Suppressor macrophage treated with lipopolysaccharide for 4 hours (primary cell): ENCODE measurements at regions not wholly inside any gene's neighbourhood (a gene's known extent, or its start where the extent isn't known, plus 50 kb on each side); places are given as distances from the start of the nearest gene placed in this dataset.
"Not testable (repeated sequence)": the region's sequence is repeated elsewhere in the genome, so short reads cannot be mapped to it uniquely, and the experiment has no call there.

Experiments
- DNase-seq: peaks from one replicate; pipeline ENCODE4 v3.0.0-alpha.2; 2020

GRCh38 chr14:27392153-27392552 lies 794.3 kb upstream of the NOVA1 start:
- DNase-seq, result no peak

GRCh38 chr14:27409944-27410343 lies 812.1 kb upstream of the NOVA1 start:
- DNase-seq, result no peak

GRCh38 chr14:27410981-27411380 lies 813.1 kb upstream of the NOVA1 start:
- DNase-seq, result no peak

DNA sequence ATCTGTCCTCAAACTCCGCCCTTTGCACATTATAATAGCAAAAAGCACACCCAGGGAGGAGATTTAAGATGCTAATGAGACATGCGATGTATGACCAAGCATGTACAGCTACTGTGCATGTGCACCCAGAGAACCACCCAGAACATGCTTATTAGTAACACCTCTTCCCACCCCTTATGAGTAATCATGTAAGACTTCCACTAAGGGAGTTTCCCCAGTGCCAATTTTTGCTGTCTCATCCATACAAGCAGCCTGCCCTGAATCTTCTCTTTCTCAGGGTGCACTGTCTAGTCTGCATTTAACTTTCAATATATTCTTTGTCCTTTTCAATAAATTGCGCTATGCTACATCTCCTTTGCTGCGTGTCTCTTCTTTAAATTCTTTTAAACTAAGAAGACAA lies 830.0 kb upstream of the NOVA1 start:
- peak; percentile 15 for DNase-seq

- DNase-seq, result no peak
Measured at GRCh38 chr14:27435923-27436670, 838.3 kb upstream of the NOVA1 start.

- no peak for DNase-seq
Measured at GRCh38 chr14:27484633-27485032, 886.8 kb upstream of the NOVA1 start.

- no peak for DNase-seq
Measured at GRCh38 chr14:27485193-27485592, 887.4 kb upstream of the NOVA1 start.

DNA sequence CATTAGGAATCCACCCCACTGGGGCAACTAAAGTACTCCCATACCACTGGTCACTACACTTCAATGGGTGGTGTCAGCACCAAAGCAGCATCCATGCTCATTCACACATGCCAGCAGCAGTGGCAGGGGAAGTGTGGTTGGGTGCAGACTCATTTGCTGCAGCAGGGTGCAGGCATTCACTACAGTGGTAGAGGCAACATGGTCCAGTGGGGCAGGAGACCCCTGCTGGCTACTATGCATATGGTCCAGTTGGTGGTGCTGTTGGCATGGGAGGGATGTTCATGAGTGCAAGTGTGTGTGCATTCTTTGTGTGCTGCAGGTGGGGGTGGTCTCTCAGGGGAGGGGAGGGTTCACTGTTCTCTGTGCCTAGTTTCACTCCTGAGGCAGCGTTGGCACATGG lies 908.4 kb upstream of the NOVA1 start:
- no peak for DNase-seq

GRCh38 chr14:27528328-27528727 lies 930.5 kb upstream of the NOVA1 start:
- peak; percentile 2 for DNase-seq

- no peak for DNase-seq
Measured at GRCh38 chr14:27536748-27537147, 938.9 kb upstream of the NOVA1 start.

- DNase-seq, result no peak
Measured at GRCh38 chr14:27546111-27546510, 948.3 kb upstream of the NOVA1 start.

- DNase-seq, result no peak
Measured at GRCh38 chr14:27553790-27554189, 956.0 kb upstream of the NOVA1 start.

- no peak for DNase-seq
Measured at GRCh38 chr14:27557445-27557844, 959.6 kb upstream of the NOVA1 start.

GRCh38 chr14:27559848-27560247 lies 962.0 kb upstream of the NOVA1 start:
- DNase-seq, result no peak

- DNase-seq, result no peak
Measured at GRCh38 chr14:27566843-27567382, 969.1 kb upstream of the NOVA1 start.

DNA sequence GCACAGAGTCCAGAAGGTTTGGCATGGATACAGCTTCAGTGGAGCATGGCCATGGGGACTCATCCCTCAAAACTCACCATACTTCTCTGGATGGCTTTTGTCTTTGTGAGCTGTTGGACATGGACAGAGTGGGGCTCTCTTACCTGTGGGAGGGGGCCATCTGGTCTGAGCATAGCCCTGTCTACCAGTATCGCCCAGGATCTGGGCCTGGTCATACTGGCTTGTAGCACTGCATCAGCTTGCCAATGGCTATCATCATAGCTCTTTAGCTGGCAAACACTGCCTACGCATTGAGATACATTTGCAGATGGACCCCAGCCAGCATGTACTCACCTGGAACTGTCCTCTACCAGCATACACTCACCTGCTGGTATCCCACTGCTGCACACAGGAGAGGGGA lies 975.2 kb upstream of the NOVA1 start:
- no peak for DNase-seq

GRCh38 chr14:27587103-27587502 lies 989.3 kb upstream of the NOVA1 start:
- no peak for DNase-seq

- no peak for DNase-seq
Measured at GRCh38 chr14:27605282-27605681, 1007.4 kb upstream of the NOVA1 start.

DNA sequence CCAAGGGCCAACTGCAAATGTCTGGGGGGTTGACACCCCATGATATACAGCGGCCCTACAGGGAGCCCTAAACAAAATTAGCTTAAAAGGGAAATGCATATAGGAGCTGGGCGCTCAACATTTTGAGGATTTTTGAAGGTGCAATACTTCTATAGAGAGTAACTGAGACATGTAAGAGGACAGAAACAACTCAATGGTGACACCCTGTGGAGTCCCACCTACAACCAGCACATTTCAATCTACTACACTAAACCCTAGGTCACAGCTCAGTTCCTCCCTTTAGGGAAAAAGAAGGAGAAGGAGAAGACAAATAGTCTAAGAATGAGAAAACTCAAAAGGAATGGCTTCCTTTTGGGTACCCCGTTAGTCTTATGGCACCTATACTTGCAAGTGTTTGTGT lies 1010.5 kb upstream of the NOVA1 start:
- DNase-seq, result no peak

- no peak for DNase-seq
Measured at GRCh38 chr14:27612121-27612520, 1014.3 kb upstream of the NOVA1 start.

GRCh38 chr14:27613102-27613501 lies 1015.3 kb upstream of the NOVA1 start:
- no peak for DNase-seq

DNA sequence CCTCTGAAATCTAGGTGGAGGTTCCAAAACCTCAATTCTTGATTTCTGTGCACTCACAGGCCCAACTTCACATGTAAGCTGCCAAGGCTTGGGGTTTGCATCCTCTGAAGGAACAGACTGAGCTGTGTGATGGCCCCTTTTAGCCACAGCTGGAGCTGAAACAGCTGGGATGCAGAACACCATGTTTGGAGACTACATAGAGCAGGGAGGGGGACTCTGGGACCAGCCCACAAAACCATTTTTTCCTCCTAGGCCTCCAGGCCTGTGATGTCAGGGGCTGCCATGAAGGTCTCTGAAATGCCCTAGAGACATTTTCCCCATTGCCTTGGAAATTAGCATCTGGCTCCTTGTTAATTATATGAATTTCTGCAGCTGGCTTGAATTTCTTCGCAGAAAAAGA lies 1025.9 kb upstream of the NOVA1 start:
- no peak for DNase-seq

- DNase-seq, result no peak
Measured at GRCh38 chr14:27634056-27634970, 1036.5 kb upstream of the NOVA1 start.

DNA sequence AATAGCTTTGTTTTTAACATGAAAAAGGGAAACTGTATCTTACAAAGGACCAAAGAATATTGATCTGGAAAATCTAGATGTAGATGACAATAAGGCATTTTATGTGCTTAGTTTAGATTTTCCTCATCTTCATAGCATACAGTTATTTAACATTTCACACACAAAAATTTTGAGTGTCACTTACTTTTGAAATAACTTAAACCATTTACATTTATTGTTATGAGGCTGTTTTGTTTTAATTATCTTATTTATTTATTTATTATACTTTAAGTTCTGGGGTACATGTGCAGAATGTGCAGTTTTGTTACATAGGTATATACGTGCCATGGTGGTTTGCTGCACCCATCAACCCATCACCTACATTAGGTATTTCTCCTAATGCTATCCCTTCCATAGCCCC lies 1042.9 kb upstream of the NOVA1 start:
- not testable (repeated sequence) for DNase-seq
